Panc1 (cell line): ENCODE measurements at regions not wholly inside any gene's neighbourhood (a gene's known extent, or its start where the extent isn't known, plus 50 kb on each side); places are given as distances from the start of the nearest gene placed in this dataset.

ENCODE experiments used
- ATAC-seq: fragments of 200-7000 bp; cut with Tn5 transposase; 2 replicates; pipeline ENCODE4 v1.9.1; 2020; ENCODE audit warnings: mild to moderate bottlenecking, moderate library complexity
- BruUV-seq: library from RNA; stranded (reverse); fragments of 400-500 nt; replicated peaks from 2 replicates; lab custom pipeline; 2021; lab: Mats Ljungman, UMichigan
- CTCF ChIA-PET: fragments of 300-600 bp; sonication (Branson Sonifier 250); formaldehyde crosslinking; loops from one replicate; lab custom pipeline; 2022; ENCODE audit warnings: antibody characterized with exemption; lab: Charles Lee
- POLR2A ChIA-PET: fragments of 300-600 bp; sonication (Branson Sonifier 250); formaldehyde crosslinking; loops from one replicate; lab custom pipeline; 2022; ENCODE audit warnings: antibody characterized with exemption; lab: Charles Lee
- DNase-seq: peaks from one replicate; pipeline ENCODE4 v3.0.0-alpha.2; 2010; ENCODE audit warnings: low read depth, low spot score
- H3K27ac ChIP-seq: 2 replicates; pipeline ENCODE4 v1.5.1; 2011; ENCODE audit warnings: mild to moderate bottlenecking, low read length, inconsistent platforms
- H3K27me3 ChIP-seq: fragments of 200-500 bp; sonication (Bioruptor generic); 2 replicates; pipeline ENCODE4 v1.6.0; 2014; ENCODE audit warnings: low read length, inconsistent platforms; ENCODE audit not compliant: control insufficient read depth, insufficient read depth
- H3K36me3 ChIP-seq: fragments of 200-500 bp; sonication (Bioruptor generic); 2 replicates; pipeline ENCODE4 v1.5.1; 2014; ENCODE audit warnings: inconsistent platforms, mild to moderate bottlenecking, low read length, moderate library complexity; ENCODE audit not compliant: control insufficient read depth, insufficient read depth
- H3K4me1 ChIP-seq: 2 replicates; pipeline ENCODE4 v1.5.1; 2011; ENCODE audit warnings: inconsistent platforms, mild to moderate bottlenecking, low read length, moderate library complexity; ENCODE audit not compliant: control insufficient read depth, insufficient read depth
- H3K4me3 ChIP-seq, 2 experiments: 2 replicates each; pipeline ENCODE4 v1.5.1; 2011 to 2012; ENCODE audit warnings: low read depth in 2 of 2, low read length in 2 of 2, mild to moderate bottlenecking in 2 of 2, inconsistent platforms in 1 of 2, moderate library complexity in 1 of 2
- H3K9me3 ChIP-seq: fragments of 200-500 bp; sonication (Bioruptor generic); 2 replicates; pipeline ENCODE4 v1.5.1; 2014; ENCODE audit warnings: low read depth, mild to moderate bottlenecking, inconsistent platforms, low read length, moderate library complexity; ENCODE audit not compliant: control insufficient read depth, insufficient read depth
- CTCF ChIP-seq: fragments of 450-650 bp; IDR thresholded peaks from 2 replicates; pipeline ENCODE4 v1.5.1; 2017; ENCODE audit warnings: mild to moderate bottlenecking
- POLR2AphosphoS5 ChIP-seq: IDR thresholded peaks from 2 replicates; pipeline ENCODE4 v1.6.1; 2012; ENCODE audit warnings: mild to moderate bottlenecking, low read depth, low read length, moderate library complexity
- REST ChIP-seq, 2 experiments: IDR thresholded peaks; 2 replicates each; pipeline ENCODE4 v1.6.1; 2011 to 2012; ENCODE audit warnings: low read depth in 2 of 2, control low read depth in 1 of 2, low read length in 1 of 2, mild to moderate bottlenecking in 1 of 2, moderate library complexity in 1 of 2; ENCODE audit not compliant: insufficient read depth in 1 of 2
- SIN3A ChIP-seq: IDR thresholded peaks from 2 replicates; pipeline ENCODE4 v1.6.1; 2012; ENCODE audit warnings: low read depth, mild to moderate bottlenecking, low read length, moderate library complexity, borderline replicate concordance; ENCODE audit not compliant: insufficient read depth
- TCF7L2 ChIP-seq: IDR thresholded peaks from 2 replicates; pipeline ENCODE4 v1.6.1; 2011; ENCODE audit warnings: mild to moderate bottlenecking, low read depth, low read length, inconsistent platforms
- in situ Hi-C: cut with HindIII; loops from 2 replicates; pipeline ENCODE4 v1.10.0; 2016; ENCODE audit warnings: low sequenced_read_pairs, low pct_unique_long_range_greater_than_20kb
- intact Hi-C: fragments of 100-400 bp; cut with micrococcal nuclease; formaldehyde crosslinking; loops from one replicate; pipeline ENCODE4 v1.10.0; 2022; ENCODE audit not compliant: unreplicated experiment

- no TSS peak for BruUV-seq
- in situ Hi-C loops = no loop called here
- ChIA-PET CTCF (no interaction called here), POLR2A (no interaction called here)
- Histone ChIP-seq H3K9me3 (no peaks in the 10 kb centered on the region), H3K4me3 (no peak overlapping the region), H3K36me3 (no peaks in the 10 kb centered on the region), H3K27me3 (no peaks in the 10 kb centered on the region), H3K27ac (no peak overlapping the region), H3K4me1 (no peaks in the 10 kb centered on the region)
- no peak for ATAC-seq
- intact Hi-C loops = no loop called here
- TF ChIP-seq POLR2AphosphoS5 = no peak
- DNase-seq = no peak
Measured at GRCh38 chr4:114115526-114115925, 136.1 kb upstream of the ARSJ start.

- H3K4me3 ChIP-seq = no peak overlapping the region
- ChIA-PET CTCF (no interaction called here), POLR2A (no interaction called here)
- H3K9me3 ChIP-seq = no peaks in the 10 kb centered on the region
- ATAC-seq (no peak), DNase-seq (no peak)
- BruUV-seq = no TSS peak
- no peaks in the 10 kb centered on the region for H3K27me3 ChIP-seq
- intact Hi-C loops = no loop called here
- H3K4me1 ChIP-seq = no peaks in the 10 kb centered on the region
- H3K27ac ChIP-seq = no peak overlapping the region
- no peaks in the 10 kb centered on the region for H3K36me3 ChIP-seq
- in situ Hi-C loops = no loop called here
- no peak for TF ChIP-seq REST (IDR thresholded peaks at IDR 0.05; ENCODE audit: insufficient read depth in 1 of 2, low read depth in 2 of 2, low read length in 1 of 2)
Measured at GRCh38 chr4:114116861-114117260, 137.4 kb upstream of the ARSJ start.

- Histone ChIP-seq H3K27me3 (no peaks in the 10 kb centered on the region), H3K4me1 (no peaks in the 10 kb centered on the region), H3K4me3 (no peak overlapping the region), H3K9me3 (no peaks in the 10 kb centered on the region), H3K27ac (no peak overlapping the region), H3K36me3 (no peaks in the 10 kb centered on the region)
- ATAC-seq = no peak
- no TSS peak for BruUV-seq
- in situ Hi-C loops (no loop called here), intact Hi-C loops (no loop called here)
- ChIA-PET POLR2A (no interaction called here), CTCF (no interaction called here)
- DNase-seq = no peak
- TF ChIP-seq CTCF (no peak), SIN3A (no peak), REST (IDR thresholded peaks at IDR 0.05; ENCODE audit: insufficient read depth in 1 of 2, low read depth in 2 of 2, low read length in 1 of 2) (no peak), POLR2AphosphoS5 (no peak), TCF7L2 (no peak)
Measured at GRCh38 chr4:114121221-114121620, 141.8 kb upstream of the ARSJ start.
